ENCODE measurements at regions not wholly inside any gene's neighbourhood (a gene's known extent, or its start where the extent isn't known, plus 50 kb on each side); places are given as distances from the start of the nearest gene placed in this dataset.

- H3K36me3 ChIP-seq (ENCODE audit: control insufficient read depth in 2 of 2, extremely low read depth in 1 of 2, insufficient read depth in 2 of 2, low read length in 2 of 2): no peaks in the 10 kb centered on the region
- no peaks in the 10 kb centered on the region for H3K79me2 ChIP-seq (ENCODE audit: control insufficient read depth, insufficient read depth, low read length)
- no peaks in the 10 kb centered on the region for H3K4me1 ChIP-seq (ENCODE audit: control insufficient read depth, extremely low read depth, insufficient read depth, low read length)
- intact Hi-C loops (cut with micrococcal nuclease): no loop called here
- H3K27ac ChIP-seq (ENCODE audit: insufficient read depth, low read depth, low read length): no peak overlapping the region
- CTCF ChIA-PET: no interaction called here
- no peaks in the 10 kb centered on the region for H3K9me1 ChIP-seq (replicated peaks; ENCODE audit: control insufficient read depth, extremely low read depth, insufficient read depth, low read length)
- POLR2A ChIA-PET: no interaction called here
- no peak overlapping the region for H3K9ac ChIP-seq (replicated peaks; ENCODE audit: extremely low read depth, insufficient read depth, low read length)
- H3K4me3 ChIP-seq (replicated peaks in 1 of 3; ENCODE audit: insufficient read depth in 1 of 3, low read depth in 1 of 3, low read length in 3 of 3): no peak overlapping the region
- H2AFZ ChIP-seq (ENCODE audit: low read depth, low read length): no peak overlapping the region
- no peaks in the 10 kb centered on the region for H3K9me3 ChIP-seq (replicated peaks; ENCODE audit: control insufficient read depth, insufficient read depth, low read length)
- no peak for FAIRE-seq
- no peaks in the 10 kb centered on the region for H3K27me3 ChIP-seq (ENCODE audit: control insufficient read depth in 2 of 2, insufficient read depth in 2 of 2, low read length in 2 of 2)
- no peak for DNase-seq (ENCODE audit: low read depth, low spot score)
- BruUV-seq (replicated peaks): no TSS peak
- no peaks in the 10 kb centered on the region for H4K20me1 ChIP-seq (replicated peaks; ENCODE audit: control insufficient read depth, extremely low read depth, insufficient read depth, low read length)
- TF ChIP-seq MAX (IDR thresholded peaks at IDR 0.05; ENCODE audit: insufficient read depth, insufficient read length) (no peak), FOS (IDR thresholded peaks at IDR 0.05; ENCODE audit: borderline replicate concordance, insufficient read depth, low read length) (no peak), POLR2AphosphoS5 (IDR thresholded peaks at IDR 0.05; ENCODE audit: insufficient read depth, low read depth, low read length) (no peak), POLR2A (IDR thresholded peaks at IDR 0.05; ENCODE audit: low read depth, low read length) (no peak), JUN (IDR thresholded peaks at IDR 0.05; ENCODE audit: borderline replicate concordance, insufficient read depth, insufficient read length, low read depth) (no peak), GATA2 (IDR thresholded peaks at IDR 0.05; ENCODE audit: insufficient read depth, insufficient read length, low read depth, low read length) (no peak), CTCF (IDR thresholded peaks at IDR 0.05; ENCODE audit: extremely low read depth in 1 of 2, insufficient read depth in 1 of 2, low read depth in 1 of 2, low read length in 2 of 2) (no peak), EZH2 (IDR thresholded peaks at IDR 0.05; ENCODE audit: borderline replicate concordance, low read depth, low read length, severe bottlenecking) (no peak), MYC (IDR thresholded peaks at IDR 0.05; ENCODE audit: low read depth, low read length) (no peak)
- dilution Hi-C loops (cut with MboI; ENCODE audit: extremely low pct_ligation_motif_present, low sequenced_read_pairs): no loop called here
- H3K4me2 ChIP-seq (ENCODE audit: insufficient read depth, low read length): no peak overlapping the region
Observed at GRCh38 chr1:34627465-34628240, 127.2 kb upstream of the GJB5 start.

Data from endothelial cell of umbilical vein (primary cell).